K562 (cell line): ENCODE measurements at regions not wholly inside any gene's neighbourhood (a gene's known extent, or its start where the extent isn't known, plus 50 kb on each side); places are given as distances from the start of the nearest gene placed in this dataset.

Experiments
- CBX5 ChIP-seq: IDR thresholded peaks from 2 replicates; pipeline ENCODE4 v1.6.1; 2014; ENCODE audit warnings: low read depth, borderline replicate concordance
- GATAD2A ChIP-seq: fragments of 450-650 bp; IDR thresholded peaks from 2 replicates; pipeline ENCODE4 v1.6.1; 2017
- HMGN3 ChIP-seq: IDR thresholded peaks from 2 replicates; pipeline ENCODE4 v1.6.1; 2011; ENCODE audit warnings: borderline replicate concordance, low read depth, mild to moderate bottlenecking, mixed read lengths, low read length; ENCODE audit not compliant: insufficient read length; ENCODE audit errors: extremely low read depth
- KAT7 ChIP-seq: sonication (generic); formaldehyde crosslinking; IDR thresholded peaks from 2 replicates; pipeline ENCODE4 v1.8.0; 2022; ENCODE audit warnings: missing genetic modification reagents, mild to moderate bottlenecking, borderline replicate concordance
- MBD2 ChIP-seq: sonication (generic); IDR thresholded peaks from 2 replicates; pipeline ENCODE4 v1.6.1; 2016; ENCODE audit warnings: low read depth, borderline replicate concordance
- POLR3A ChIP-seq: IDR thresholded peaks from 2 replicates; pipeline ENCODE4 v1.6.1; 2011; ENCODE audit warnings: borderline replicate concordance, mild to moderate bottlenecking, moderate library complexity; ENCODE audit not compliant: insufficient read length, insufficient read depth; ENCODE audit errors: extremely low read depth
- SMAD1 ChIP-seq: fragments of 150-350 bp; IDR thresholded peaks from 2 replicates; pipeline ENCODE4 v1.6.1; 2014; ENCODE audit warnings: low read length, low read depth; ENCODE audit not compliant: partially characterized antibody
- XRCC5 ChIP-seq: fragments of 200-400 bp; formaldehyde crosslinking; IDR thresholded peaks from 2 replicates; pipeline ENCODE4 v1.6.1; 2017; ENCODE audit warnings: low read depth, mild to moderate bottlenecking, low read length
- ZNF316 ChIP-seq: fragments of 450-650 bp; IDR thresholded peaks from 2 replicates; pipeline ENCODE4 v1.6.1; 2016
- TF ChIP-seq, protein P1 (sequence below): fragments of 200-800 bp; sonication (Bioruptor generic); IDR thresholded peaks from 2 replicates; pipeline ENCODE4 v1.6.1; 2017; ENCODE audit warnings: missing genetic modification characterization, missing compliant biosample characterization
- TF ChIP-seq, protein P2 (sequence below): sonication (generic); formaldehyde crosslinking; IDR thresholded peaks from 2 replicates; pipeline ENCODE4 v1.8.0; 2023; ENCODE audit warnings: missing genetic modification reagents, mild to moderate bottlenecking, borderline replicate concordance
- TF ChIP-seq, protein P3 (sequence below), 2 experiments: fragments of 450-650 bp; formaldehyde crosslinking in 1 of 2; IDR thresholded peaks; 2 replicates each; pipeline versions ENCODE4 v1.4.0 to v1.6.1; 2014 to 2020; ENCODE audit warnings: mild to moderate bottlenecking in 2 of 2, borderline replicate concordance in 1 of 2, low read depth in 1 of 2

DNA sequence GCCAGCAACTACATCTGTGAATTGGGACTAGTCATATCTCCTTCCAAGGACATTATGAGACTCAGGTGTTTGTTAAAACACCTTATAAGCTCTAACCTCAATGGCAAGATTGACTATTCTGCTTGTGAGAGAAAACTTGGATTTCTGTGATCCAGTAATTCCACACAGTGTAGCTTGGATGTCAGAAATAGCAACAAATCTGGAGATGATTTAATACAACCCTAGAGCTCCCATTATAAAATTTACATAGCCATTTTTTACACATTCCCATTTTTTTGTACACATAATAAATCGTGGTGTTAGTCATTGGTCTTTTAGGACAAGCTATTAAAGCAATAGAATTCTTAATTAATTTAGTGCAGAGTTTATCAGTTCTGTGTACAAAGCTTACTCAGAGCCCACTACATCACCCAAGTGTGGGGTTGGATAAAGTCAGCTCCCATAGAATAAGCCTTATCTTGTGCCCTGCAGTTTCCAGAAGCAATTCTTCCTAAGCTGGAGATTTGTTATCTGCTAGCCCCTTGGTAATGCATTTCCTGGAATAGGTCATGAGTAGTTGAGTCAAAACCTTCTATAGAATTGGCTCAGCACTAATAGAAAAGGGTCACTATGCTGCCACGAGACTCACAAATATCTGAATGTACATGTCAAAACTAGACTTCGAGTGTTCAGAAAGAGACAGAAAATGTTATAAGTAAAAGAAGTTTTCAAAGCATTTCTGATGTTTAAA lies 434.0 kb upstream of the RUNX1 start (continued):
- TF ChIP-seq CBX5: no peak
- TF ChIP-seq ZNF316: no peak
- TF ChIP-seq, protein P1, sequence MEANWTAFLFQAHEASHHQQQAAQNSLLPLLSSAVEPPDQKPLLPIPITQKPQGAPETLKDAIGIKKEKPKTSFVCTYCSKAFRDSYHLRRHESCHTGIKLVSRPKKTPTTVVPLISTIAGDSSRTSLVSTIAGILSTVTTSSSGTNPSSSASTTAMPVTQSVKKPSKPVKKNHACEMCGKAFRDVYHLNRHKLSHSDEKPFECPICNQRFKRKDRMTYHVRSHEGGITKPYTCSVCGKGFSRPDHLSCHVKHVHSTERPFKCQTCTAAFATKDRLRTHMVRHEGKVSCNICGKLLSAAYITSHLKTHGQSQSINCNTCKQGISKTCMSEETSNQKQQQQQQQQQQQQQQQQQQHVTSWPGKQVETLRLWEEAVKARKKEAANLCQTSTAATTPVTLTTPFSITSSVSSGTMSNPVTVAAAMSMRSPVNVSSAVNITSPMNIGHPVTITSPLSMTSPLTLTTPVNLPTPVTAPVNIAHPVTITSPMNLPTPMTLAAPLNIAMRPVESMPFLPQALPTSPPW (CRISPR knock-in tag): peak; percentile 58
- TF ChIP-seq XRCC5: no peak
- TF ChIP-seq SMAD1: peak; percentile 86
- TF ChIP-seq POLR3A: no peak
- peak; percentile 93 for TF ChIP-seq HMGN3
- no peak for TF ChIP-seq GATAD2A
- TF ChIP-seq KAT7 (CRISPR knock-in tag): no peak
- TF ChIP-seq MBD2: peak; percentile 82
- TF ChIP-seq, protein P2, sequence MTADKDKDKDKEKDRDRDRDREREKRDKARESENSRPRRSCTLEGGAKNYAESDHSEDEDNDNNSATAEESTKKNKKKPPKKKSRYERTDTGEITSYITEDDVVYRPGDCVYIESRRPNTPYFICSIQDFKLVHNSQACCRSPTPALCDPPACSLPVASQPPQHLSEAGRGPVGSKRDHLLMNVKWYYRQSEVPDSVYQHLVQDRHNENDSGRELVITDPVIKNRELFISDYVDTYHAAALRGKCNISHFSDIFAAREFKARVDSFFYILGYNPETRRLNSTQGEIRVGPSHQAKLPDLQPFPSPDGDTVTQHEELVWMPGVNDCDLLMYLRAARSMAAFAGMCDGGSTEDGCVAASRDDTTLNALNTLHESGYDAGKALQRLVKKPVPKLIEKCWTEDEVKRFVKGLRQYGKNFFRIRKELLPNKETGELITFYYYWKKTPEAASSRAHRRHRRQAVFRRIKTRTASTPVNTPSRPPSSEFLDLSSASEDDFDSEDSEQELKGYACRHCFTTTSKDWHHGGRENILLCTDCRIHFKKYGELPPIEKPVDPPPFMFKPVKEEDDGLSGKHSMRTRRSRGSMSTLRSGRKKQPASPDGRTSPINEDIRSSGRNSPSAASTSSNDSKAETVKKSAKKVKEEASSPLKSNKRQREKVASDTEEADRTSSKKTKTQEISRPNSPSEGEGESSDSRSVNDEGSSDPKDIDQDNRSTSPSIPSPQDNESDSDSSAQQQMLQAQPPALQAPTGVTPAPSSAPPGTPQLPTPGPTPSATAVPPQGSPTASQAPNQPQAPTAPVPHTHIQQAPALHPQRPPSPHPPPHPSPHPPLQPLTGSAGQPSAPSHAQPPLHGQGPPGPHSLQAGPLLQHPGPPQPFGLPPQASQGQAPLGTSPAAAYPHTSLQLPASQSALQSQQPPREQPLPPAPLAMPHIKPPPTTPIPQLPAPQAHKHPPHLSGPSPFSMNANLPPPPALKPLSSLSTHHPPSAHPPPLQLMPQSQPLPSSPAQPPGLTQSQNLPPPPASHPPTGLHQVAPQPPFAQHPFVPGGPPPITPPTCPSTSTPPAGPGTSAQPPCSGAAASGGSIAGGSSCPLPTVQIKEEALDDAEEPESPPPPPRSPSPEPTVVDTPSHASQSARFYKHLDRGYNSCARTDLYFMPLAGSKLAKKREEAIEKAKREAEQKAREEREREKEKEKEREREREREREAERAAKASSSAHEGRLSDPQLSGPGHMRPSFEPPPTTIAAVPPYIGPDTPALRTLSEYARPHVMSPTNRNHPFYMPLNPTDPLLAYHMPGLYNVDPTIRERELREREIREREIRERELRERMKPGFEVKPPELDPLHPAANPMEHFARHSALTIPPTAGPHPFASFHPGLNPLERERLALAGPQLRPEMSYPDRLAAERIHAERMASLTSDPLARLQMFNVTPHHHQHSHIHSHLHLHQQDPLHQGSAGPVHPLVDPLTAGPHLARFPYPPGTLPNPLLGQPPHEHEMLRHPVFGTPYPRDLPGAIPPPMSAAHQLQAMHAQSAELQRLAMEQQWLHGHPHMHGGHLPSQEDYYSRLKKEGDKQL (CRISPR knock-in tag): no peak
- TF ChIP-seq, protein P3, sequence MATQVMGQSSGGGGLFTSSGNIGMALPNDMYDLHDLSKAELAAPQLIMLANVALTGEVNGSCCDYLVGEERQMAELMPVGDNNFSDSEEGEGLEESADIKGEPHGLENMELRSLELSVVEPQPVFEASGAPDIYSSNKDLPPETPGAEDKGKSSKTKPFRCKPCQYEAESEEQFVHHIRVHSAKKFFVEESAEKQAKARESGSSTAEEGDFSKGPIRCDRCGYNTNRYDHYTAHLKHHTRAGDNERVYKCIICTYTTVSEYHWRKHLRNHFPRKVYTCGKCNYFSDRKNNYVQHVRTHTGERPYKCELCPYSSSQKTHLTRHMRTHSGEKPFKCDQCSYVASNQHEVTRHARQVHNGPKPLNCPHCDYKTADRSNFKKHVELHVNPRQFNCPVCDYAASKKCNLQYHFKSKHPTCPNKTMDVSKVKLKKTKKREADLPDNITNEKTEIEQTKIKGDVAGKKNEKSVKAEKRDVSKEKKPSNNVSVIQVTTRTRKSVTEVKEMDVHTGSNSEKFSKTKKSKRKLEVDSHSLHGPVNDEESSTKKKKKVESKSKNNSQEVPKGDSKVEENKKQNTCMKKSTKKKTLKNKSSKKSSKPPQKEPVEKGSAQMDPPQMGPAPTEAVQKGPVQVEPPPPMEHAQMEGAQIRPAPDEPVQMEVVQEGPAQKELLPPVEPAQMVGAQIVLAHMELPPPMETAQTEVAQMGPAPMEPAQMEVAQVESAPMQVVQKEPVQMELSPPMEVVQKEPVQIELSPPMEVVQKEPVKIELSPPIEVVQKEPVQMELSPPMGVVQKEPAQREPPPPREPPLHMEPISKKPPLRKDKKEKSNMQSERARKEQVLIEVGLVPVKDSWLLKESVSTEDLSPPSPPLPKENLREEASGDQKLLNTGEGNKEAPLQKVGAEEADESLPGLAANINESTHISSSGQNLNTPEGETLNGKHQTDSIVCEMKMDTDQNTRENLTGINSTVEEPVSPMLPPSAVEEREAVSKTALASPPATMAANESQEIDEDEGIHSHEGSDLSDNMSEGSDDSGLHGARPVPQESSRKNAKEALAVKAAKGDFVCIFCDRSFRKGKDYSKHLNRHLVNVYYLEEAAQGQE (IDR thresholded peaks at IDR 0.05; ENCODE audit: borderline replicate concordance): peak; percentile 53; the same call in 1 of the 2 replicates
- TF ChIP-seq, protein P3 (CRISPR knock-in tag; IDR thresholded peaks at IDR 0.05; ENCODE audit: low read depth): no peak
